Tibial nerve (tissue), 4 donors: ENCODE measurements at regions not wholly inside any gene's neighbourhood (a gene's known extent, or its start where the extent isn't known, plus 50 kb on each side); places are given as distances from the start of the nearest gene placed in this dataset.

ENCODE experiments used
- CTCF ChIP-seq, 5 experiments: fragments of 200-600 bp in 3 of 5; fragments of 450-650 bp in 2 of 5; sonication (generic) in 3 of 5; IDR thresholded peaks; one replicate each; pipeline ENCODE4 v1.5.1; 2016 to 2019; ENCODE audit warnings: antibody characterized with exemption in 5 of 5, mild to moderate bottlenecking in 3 of 5, moderate library complexity in 2 of 5
- EP300 ChIP-seq, 2 donors: sonication (generic); formaldehyde crosslinking; IDR thresholded peaks; one replicate each; pipeline ENCODE4 v1.6.1; 2017; ENCODE audit warnings: antibody characterized with exemption in 2 of 2, mild to moderate bottlenecking in 1 of 2

DNA sequence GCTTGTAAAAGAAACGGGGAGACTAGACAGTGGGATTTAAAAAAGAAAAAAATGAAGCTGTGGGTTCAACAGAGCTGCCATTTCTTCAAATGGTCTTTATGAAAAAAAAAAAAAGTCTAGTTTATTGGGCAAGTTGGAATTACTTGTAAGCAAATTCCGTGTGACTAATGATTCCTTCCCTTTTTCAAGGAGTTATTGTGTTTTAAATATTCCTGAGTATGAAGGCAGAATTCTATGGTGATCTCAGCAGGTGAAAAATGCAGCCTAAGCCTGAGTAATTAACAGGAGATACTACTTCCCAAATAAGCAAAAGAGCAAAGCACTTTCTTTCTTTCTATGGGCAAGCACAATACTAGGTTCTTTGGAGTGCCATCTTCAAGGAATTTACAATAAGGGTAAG, 481.9 kb downstream of the ZNF608 start:
- TF ChIP-seq CTCF (IDR thresholded peaks at IDR 0.05) (no peak), EP300 (IDR thresholded peaks at IDR 0.05) (no peak)
